WTC11 (cell line): ENCODE measurements at regions not wholly inside any gene's neighbourhood (a gene's known extent, or its start where the extent isn't known, plus 50 kb on each side); places are given as distances from the start of the nearest gene placed in this dataset.

Experiments used
- ATAC-seq: fragments of 200-7000 bp; cut with Tn5 transposase; 2 replicates; pipeline ENCODE4 v1.10.0; 2021; ENCODE audit warnings: mild to moderate bottlenecking, moderate library complexity
- CTCF ChIA-PET: fragments of 300-600 bp; sonication (Branson Sonifier 250); formaldehyde crosslinking; loops from one replicate; lab custom pipeline; 2021; ENCODE audit warnings: antibody characterized with exemption; lab: Charles Lee
- POLR2A ChIA-PET: fragments of 350-600 bp; sonication (Branson Sonifier 250); formaldehyde crosslinking; loops from one replicate; lab custom pipeline; 2021; ENCODE audit warnings: antibody characterized with exemption; lab: Charles Lee
- DNase-seq: peaks from one replicate; pipeline ENCODE4 v3.0.0; 2021; ENCODE audit warnings: low spot score
- H3K27ac Mint-ChIP-seq: 2 replicates; pipeline ENCODE4 v1.8.0; 2021; ENCODE audit warnings: mixed read lengths
- H3K27me3 Mint-ChIP-seq: 2 replicates; pipeline ENCODE4 v1.8.0; 2021; ENCODE audit warnings: low read depth, mild to moderate bottlenecking, moderate library complexity, mixed read lengths
- H3K36me3 Mint-ChIP-seq: 2 replicates; pipeline ENCODE4 v1.8.0; 2021; ENCODE audit warnings: mixed read lengths
- H3K4me1 Mint-ChIP-seq: 2 replicates; pipeline ENCODE4 v1.8.0; 2022; ENCODE audit warnings: mixed read lengths
- H3K4me3 Mint-ChIP-seq: 2 replicates; pipeline ENCODE4 v1.8.0; 2021; ENCODE audit warnings: mild to moderate bottlenecking, moderate library complexity, mixed read lengths
- H3K9me3 Mint-ChIP-seq: 2 replicates; pipeline ENCODE4 v1.8.0; 2021; ENCODE audit warnings: mixed read lengths
- ATF2 ChIP-seq: sonication (generic); formaldehyde crosslinking; IDR thresholded peaks from 2 replicates; pipeline ENCODE4 v1.8.1; 2022; ENCODE audit warnings: low read depth, missing genetic modification reagents, borderline replicate concordance
- E2F4 ChIP-seq: sonication (generic); formaldehyde crosslinking; IDR thresholded peaks from 2 replicates; pipeline ENCODE4 v1.8.1; 2022; ENCODE audit warnings: low read depth, mild to moderate bottlenecking, moderate library complexity, missing genetic modification reagents, borderline replicate concordance
- FOXJ3 ChIP-seq: sonication (generic); formaldehyde crosslinking; IDR thresholded peaks from 2 replicates; pipeline ENCODE4 v1.9.0; 2021; ENCODE audit warnings: missing genetic modification reagents, mild to moderate bottlenecking, borderline replicate concordance
- GABPB1 ChIP-seq: sonication (generic); formaldehyde crosslinking; IDR thresholded peaks from 2 replicates; pipeline ENCODE4 v1.8.1; 2023; ENCODE audit warnings: mild to moderate bottlenecking, missing genetic modification reagents
- IRF2 ChIP-seq: sonication (generic); formaldehyde crosslinking; IDR thresholded peaks from 2 replicates; pipeline ENCODE4 v1.8.0; 2022; ENCODE audit warnings: low read depth, missing genetic modification reagents, borderline replicate concordance
- KAT7 ChIP-seq: sonication (generic); formaldehyde crosslinking; IDR thresholded peaks from 2 replicates; pipeline ENCODE4 v1.8.1; 2023; ENCODE audit warnings: missing genetic modification reagents, mild to moderate bottlenecking, borderline replicate concordance
- NFE2L1 ChIP-seq: sonication (generic); formaldehyde crosslinking; IDR thresholded peaks from 2 replicates; pipeline ENCODE4 v1.8.1; 2023; ENCODE audit warnings: missing genetic modification reagents
- PRDM15 ChIP-seq: sonication (generic); formaldehyde crosslinking; IDR thresholded peaks from 2 replicates; pipeline ENCODE4 v1.8.0; 2022; ENCODE audit warnings: missing genetic modification reagents
- RELA ChIP-seq: sonication (generic); formaldehyde crosslinking; IDR thresholded peaks from 2 replicates; pipeline ENCODE4 v1.8.1; 2022; ENCODE audit warnings: missing genetic modification reagents, mild to moderate bottlenecking, borderline replicate concordance
- SOX15 ChIP-seq: fragments of 250-450 bp; sonication (Bioruptor Pico); IDR thresholded peaks from 2 replicates; pipeline ENCODE4 v1.9.0; 2021; ENCODE audit warnings: mild to moderate bottlenecking
- SP1 ChIP-seq: sonication (generic); formaldehyde crosslinking; conservative IDR thresholded peaks from 2 replicates; pipeline ENCODE4 v1.8.1; 2022; ENCODE audit warnings: missing genetic modification reagents
- ZBTB43 ChIP-seq: sonication (generic); formaldehyde crosslinking; IDR thresholded peaks from 2 replicates; pipeline ENCODE4 v1.8.1; 2023; ENCODE audit warnings: mild to moderate bottlenecking, missing genetic modification reagents
- ZMAT4 ChIP-seq: fragments of 250-450 bp; sonication (Bioruptor Pico); IDR thresholded peaks from 2 replicates; pipeline ENCODE4 v1.9.0; 2021; ENCODE audit warnings: mild to moderate bottlenecking
- TF ChIP-seq, protein P1 (sequence below): fragments of 250-450 bp; sonication (Bioruptor Pico); conservative IDR thresholded peaks from 2 replicates; pipeline ENCODE4 v1.9.0; 2021; ENCODE audit warnings: mild to moderate bottlenecking
- TF ChIP-seq, protein P2 (sequence below): sonication (generic); formaldehyde crosslinking; IDR thresholded peaks from 2 replicates; pipeline ENCODE4 v1.8.0; 2023; ENCODE audit warnings: missing genetic modification reagents, mild to moderate bottlenecking, borderline replicate concordance

- ChIA-PET CTCF (no interaction called here), POLR2A (no interaction called here)
- Mint-ChIP-seq H3K9me3 (peaks cover 18% of the 10 kb centered on the region), H3K27me3 (no peaks in the 10 kb centered on the region), H3K4me3 (no peak overlapping the region), H3K27ac (no peak overlapping the region)
- TF ChIP-seq PRDM15 (CRISPR knock-in tag): no peak
- TF ChIP-seq, all 79 proteins: peak for 0
- DNase-seq: no peak
- ATAC-seq: no peak
- Mint-ChIP-seq H3K36me3 (peaks cover 2% of the 10 kb centered on the region; the same call in 1 of the 2 replicates), H3K4me1 (no peaks in the 10 kb centered on the region; the same call in 1 of the 2 replicates)
Observed at GRCh38 chr6:48818052-48818412, 645.0 kb downstream of the MMUT start.

DNA sequence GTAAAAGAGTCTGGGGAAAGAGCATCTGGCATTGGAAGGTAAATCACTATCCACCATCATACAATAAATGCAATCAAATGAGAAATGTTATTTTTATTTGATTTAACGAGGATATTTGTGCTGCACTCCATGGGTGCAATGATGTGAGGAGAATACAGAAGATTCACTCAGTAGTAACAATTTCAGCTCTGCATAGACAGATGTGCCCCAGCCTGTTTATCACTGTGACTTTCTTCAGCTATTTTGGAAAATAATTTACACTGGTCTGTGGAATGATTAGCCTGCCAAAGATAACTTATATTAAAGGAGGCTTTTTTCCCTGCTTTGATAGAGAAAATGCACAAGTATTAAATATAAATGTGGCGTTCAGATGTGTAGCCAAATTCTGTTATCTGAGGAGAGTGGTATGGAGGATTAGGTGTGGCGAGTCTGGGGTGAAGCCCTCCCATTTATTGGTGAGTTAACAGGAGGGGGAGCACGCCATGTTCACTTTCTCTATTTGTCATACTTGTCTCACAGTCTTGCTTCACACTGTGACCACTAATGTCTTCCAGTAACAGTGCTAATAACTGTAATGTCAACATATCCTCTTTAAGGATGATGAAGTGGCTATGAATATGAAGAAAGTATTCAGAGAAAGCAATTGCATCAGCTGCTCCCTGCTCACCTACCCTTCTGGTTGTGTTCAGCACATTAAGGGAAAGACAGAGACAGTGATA lies 645.6 kb downstream of the MMUT start:
- Mint-ChIP-seq H3K27me3 (no peaks in the 10 kb centered on the region), H3K27ac (no peak overlapping the region), H3K36me3 (peaks cover 2% of the 10 kb centered on the region; the same call in 1 of the 2 replicates), H3K4me3 (no peak overlapping the region), H3K9me3 (peaks cover 13% of the 10 kb centered on the region), H3K4me1 (no peaks in the 10 kb centered on the region; the same call in 1 of the 2 replicates)
- ChIA-PET POLR2A (no interaction called here), CTCF (no interaction called here)
- ATAC-seq (no peak), DNase-seq (no peak)
- TF ChIP-seq, protein P1, sequence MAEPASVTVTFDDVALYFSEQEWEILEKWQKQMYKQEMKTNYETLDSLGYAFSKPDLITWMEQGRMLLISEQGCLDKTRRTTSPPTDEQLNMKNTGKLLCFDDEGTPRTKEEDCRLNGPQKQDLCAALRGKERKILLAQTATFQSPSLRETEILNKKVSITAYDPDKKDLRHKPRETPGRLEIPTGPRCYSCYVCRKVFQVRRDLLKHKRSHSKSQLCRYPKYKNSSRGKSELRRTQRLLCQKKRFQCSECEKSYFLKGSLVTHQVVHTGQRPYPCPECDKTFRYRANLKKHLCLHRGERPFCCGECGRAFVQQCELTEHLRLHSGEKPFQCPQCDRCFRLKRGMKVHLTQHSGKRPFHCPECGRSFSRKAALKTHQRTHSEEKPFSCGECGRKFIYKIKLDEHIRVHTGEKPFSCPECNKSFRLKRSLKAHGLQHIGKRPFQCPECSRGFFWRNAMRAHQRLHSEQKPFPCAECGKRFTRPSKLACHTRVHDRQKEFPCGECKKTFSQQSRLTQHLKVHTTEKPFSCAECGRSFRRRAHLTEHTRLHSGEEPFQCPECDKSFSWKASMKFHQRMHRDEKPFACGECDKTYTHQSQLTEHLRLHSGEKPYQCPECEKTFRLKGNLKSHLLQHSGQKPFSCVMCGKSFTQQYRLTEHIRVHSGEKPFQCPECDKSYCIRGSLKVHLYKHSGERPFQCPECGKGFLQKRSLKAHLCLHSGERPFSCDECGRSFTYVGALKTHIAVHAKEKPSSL (CRISPR knock-in tag): no peak
- TF ChIP-seq E2F4: no peak
- TF ChIP-seq ZMAT4: no peak
- TF ChIP-seq ATF2 (CRISPR knock-in tag): no peak
- TF ChIP-seq GABPB1: no peak
- TF ChIP-seq KAT7 (CRISPR knock-in tag): no peak
- TF ChIP-seq IRF2 (CRISPR knock-in tag): no peak
- no peak for TF ChIP-seq RELA (CRISPR knock-in tag)

GRCh38 chr6:48814957-48815356 lies 648.1 kb downstream of the MMUT start:
- no peak for DNase-seq
- Mint-ChIP-seq H3K27ac (no peak overlapping the region), H3K4me1 (no peaks in the 10 kb centered on the region; the same call in 1 of the 2 replicates), H3K9me3 (peaks cover 5% of the 10 kb centered on the region; the same call in 1 of the 2 replicates), H3K27me3 (no peaks in the 10 kb centered on the region), H3K36me3 (no peaks in the 10 kb centered on the region), H3K4me3 (no peak overlapping the region)
- ATAC-seq: no peak
- ChIA-PET POLR2A (no interaction called here), CTCF (no interaction called here)
- TF ChIP-seq NFE2L1 (CRISPR knock-in tag) (no peak), ZBTB43 (CRISPR knock-in tag) (no peak), SP1 (CRISPR knock-in tag) (no peak), SOX15 (no peak), FOXJ3 (CRISPR knock-in tag) (no peak)
- TF ChIP-seq, protein P2, sequence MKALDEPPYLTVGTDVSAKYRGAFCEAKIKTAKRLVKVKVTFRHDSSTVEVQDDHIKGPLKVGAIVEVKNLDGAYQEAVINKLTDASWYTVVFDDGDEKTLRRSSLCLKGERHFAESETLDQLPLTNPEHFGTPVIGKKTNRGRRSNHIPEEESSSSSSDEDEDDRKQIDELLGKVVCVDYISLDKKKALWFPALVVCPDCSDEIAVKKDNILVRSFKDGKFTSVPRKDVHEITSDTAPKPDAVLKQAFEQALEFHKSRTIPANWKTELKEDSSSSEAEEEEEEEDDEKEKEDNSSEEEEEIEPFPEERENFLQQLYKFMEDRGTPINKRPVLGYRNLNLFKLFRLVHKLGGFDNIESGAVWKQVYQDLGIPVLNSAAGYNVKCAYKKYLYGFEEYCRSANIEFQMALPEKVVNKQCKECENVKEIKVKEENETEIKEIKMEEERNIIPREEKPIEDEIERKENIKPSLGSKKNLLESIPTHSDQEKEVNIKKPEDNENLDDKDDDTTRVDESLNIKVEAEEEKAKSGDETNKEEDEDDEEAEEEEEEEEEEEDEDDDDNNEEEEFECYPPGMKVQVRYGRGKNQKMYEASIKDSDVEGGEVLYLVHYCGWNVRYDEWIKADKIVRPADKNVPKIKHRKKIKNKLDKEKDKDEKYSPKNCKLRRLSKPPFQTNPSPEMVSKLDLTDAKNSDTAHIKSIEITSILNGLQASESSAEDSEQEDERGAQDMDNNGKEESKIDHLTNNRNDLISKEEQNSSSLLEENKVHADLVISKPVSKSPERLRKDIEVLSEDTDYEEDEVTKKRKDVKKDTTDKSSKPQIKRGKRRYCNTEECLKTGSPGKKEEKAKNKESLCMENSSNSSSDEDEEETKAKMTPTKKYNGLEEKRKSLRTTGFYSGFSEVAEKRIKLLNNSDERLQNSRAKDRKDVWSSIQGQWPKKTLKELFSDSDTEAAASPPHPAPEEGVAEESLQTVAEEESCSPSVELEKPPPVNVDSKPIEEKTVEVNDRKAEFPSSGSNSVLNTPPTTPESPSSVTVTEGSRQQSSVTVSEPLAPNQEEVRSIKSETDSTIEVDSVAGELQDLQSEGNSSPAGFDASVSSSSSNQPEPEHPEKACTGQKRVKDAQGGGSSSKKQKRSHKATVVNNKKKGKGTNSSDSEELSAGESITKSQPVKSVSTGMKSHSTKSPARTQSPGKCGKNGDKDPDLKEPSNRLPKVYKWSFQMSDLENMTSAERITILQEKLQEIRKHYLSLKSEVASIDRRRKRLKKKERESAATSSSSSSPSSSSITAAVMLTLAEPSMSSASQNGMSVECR (CRISPR knock-in tag): no peak
